Right lobe of liver (tissue), 4 donors: ENCODE measurements at regions not wholly inside any gene's neighbourhood (a gene's known extent, or its start where the extent isn't known, plus 50 kb on each side); places are given as distances from the start of the nearest gene placed in this dataset.

Experiments used
- CTCF ChIP-seq, 4 donors: fragments of 200-600 bp in 3 of 4; fragments of 450-650 bp in 1 of 4; IDR thresholded peaks; one replicate each; pipeline versions ENCODE4 v1.5.1 to v1.8.0; 2016 to 2022; ENCODE audit warnings: antibody characterized with exemption in 4 of 4, mild to moderate bottlenecking in 2 of 4
- POLR2A ChIP-seq: fragments of 450-650 bp; IDR thresholded peaks from one replicate; pipeline ENCODE4 v1.6.1; 2017; ENCODE audit warnings: antibody characterized with exemption, mild to moderate bottlenecking
- donor health status: DM: no; HTN: no; CAD: no.
- donor health status: DM: no; HTN: no; CAD: no.
- donor health status: DM: no; HTN: yes; CAD: no.

- no peak for TF ChIP-seq CTCF (IDR thresholded peaks at IDR 0.05)
- TF ChIP-seq POLR2A = no peak
Measured at GRCh38 chr22:46052331-46052771, 75.4 kb upstream of the WNT7B start.
